Body of pancreas (tissue), 4 donors: ENCODE measurements at regions not wholly inside any gene's neighbourhood (a gene's known extent, or its start where the extent isn't known, plus 50 kb on each side); places are given as distances from the start of the nearest gene placed in this dataset.

Experiments
- POLR2A ChIP-seq, 3 donors: fragments of 450-650 bp; IDR thresholded peaks; one replicate each; pipeline ENCODE4 v1.6.1; 2016; ENCODE audit warnings: antibody characterized with exemption in 3 of 3, mild to moderate bottlenecking in 2 of 3
- TF ChIP-seq, protein P1 (sequence below), 7 experiments: fragments of 450-650 bp in 4 of 7; fragments of 200-600 bp in 3 of 7; sonication (generic) in 3 of 7; IDR thresholded peaks; one replicate each; pipeline ENCODE4 v1.5.1; 2016 to 2019; ENCODE audit warnings: antibody characterized with exemption in 7 of 7

DNA sequence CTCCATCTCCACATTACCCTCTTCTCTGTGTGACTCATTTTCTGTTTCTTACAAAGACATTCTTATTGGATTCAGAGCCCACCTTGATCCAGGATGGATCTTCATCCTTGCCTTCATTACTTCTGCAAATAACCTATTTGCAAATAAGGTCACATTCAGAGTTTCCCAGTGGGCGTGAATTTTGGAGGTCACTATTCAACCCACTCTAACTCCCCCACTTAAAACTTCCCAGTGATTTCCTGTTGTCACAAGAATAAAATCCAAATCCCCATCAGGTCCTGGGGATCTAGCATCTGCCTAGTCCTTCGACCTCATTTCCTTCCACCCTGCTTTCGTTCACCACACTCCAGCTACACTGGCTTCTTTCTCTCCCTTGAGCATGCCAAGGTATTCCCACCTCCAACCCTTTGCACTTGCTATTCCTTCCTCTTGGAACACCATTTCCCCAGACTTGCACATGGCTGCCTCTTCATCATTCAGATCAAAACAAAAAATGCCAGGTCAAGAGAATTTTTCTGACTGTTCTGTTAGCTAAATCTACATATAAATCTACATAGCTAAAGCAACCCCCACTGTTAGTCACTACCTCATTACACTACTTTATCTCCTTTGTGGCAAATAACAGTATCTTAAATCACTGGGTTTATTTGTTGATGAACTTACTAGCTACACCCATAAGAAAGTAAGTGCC lies 187.2 kb downstream of the TOMM20 start:
- TF ChIP-seq, protein P1, sequence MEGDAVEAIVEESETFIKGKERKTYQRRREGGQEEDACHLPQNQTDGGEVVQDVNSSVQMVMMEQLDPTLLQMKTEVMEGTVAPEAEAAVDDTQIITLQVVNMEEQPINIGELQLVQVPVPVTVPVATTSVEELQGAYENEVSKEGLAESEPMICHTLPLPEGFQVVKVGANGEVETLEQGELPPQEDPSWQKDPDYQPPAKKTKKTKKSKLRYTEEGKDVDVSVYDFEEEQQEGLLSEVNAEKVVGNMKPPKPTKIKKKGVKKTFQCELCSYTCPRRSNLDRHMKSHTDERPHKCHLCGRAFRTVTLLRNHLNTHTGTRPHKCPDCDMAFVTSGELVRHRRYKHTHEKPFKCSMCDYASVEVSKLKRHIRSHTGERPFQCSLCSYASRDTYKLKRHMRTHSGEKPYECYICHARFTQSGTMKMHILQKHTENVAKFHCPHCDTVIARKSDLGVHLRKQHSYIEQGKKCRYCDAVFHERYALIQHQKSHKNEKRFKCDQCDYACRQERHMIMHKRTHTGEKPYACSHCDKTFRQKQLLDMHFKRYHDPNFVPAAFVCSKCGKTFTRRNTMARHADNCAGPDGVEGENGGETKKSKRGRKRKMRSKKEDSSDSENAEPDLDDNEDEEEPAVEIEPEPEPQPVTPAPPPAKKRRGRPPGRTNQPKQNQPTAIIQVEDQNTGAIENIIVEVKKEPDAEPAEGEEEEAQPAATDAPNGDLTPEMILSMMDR (IDR thresholded peaks at IDR 0.05), result no peak
- no peak for TF ChIP-seq POLR2A (IDR thresholded peaks at IDR 0.05)
